Testis (tissue), 2 donors: ENCODE measurements at regions not wholly inside any gene's neighbourhood (a gene's known extent, or its start where the extent isn't known, plus 50 kb on each side); places are given as distances from the start of the nearest gene placed in this dataset.

Experiments
- DNase-seq: peaks from one replicate; pipeline ENCODE4 v3.0.0-alpha.2; 2019
- H3K27ac ChIP-seq, 2 donors: fragments of 200-600 bp; sonication (generic); one replicate each; pipeline ENCODE4 v1.5.1; 2019
- H3K27me3 ChIP-seq: fragments of 200-600 bp; sonication (generic); one replicate; pipeline ENCODE4 v1.5.1; 2019
- H3K36me3 ChIP-seq: fragments of 200-600 bp; sonication (generic); one replicate; pipeline ENCODE4 v1.5.1; 2017; ENCODE audit warnings: low read depth; ENCODE audit errors: missing control alignments
- H3K4me1 ChIP-seq: fragments of 200-600 bp; sonication (generic); one replicate; pipeline ENCODE4 v1.5.1; 2019
- H3K4me3 ChIP-seq, 2 donors: fragments of 200-600 bp; sonication (generic); one replicate each; pipeline ENCODE4 v1.5.1; 2017 to 2019
- H3K9me3 ChIP-seq: fragments of 200-600 bp; sonication (generic); one replicate; pipeline ENCODE4 v1.5.1; 2017
- POLR2A ChIP-seq: fragments of 450-650 bp; IDR thresholded peaks from one replicate; pipeline ENCODE4 v1.6.1; 2017; ENCODE audit warnings: antibody characterized with exemption, mild to moderate bottlenecking, moderate library complexity
- WGBS, 2 donors: methylation state at CpG; one replicate each; pipeline ENCODE4 v1.1.5; 2018; 5-methylcytosine and 5-hydroxymethylcytosine counted together
- intact Hi-C: fragments of 100-400 bp; cut with DNase I; formaldehyde crosslinking; loops from one replicate; pipeline ENCODE4 v1.15.1; 2023; ENCODE audit warnings: low total_unique reads
- TF ChIP-seq, protein P1 (sequence below), 3 experiments: fragments of 450-650 bp in 2 of 3; fragments of 200-600 bp in 1 of 3; sonication (generic) in 1 of 3; IDR thresholded peaks; one replicate each; pipeline ENCODE4 v1.5.1; 2016 to 2019; ENCODE audit warnings: antibody characterized with exemption in 3 of 3, mild to moderate bottlenecking in 2 of 3, moderate library complexity in 1 of 3

DNA sequence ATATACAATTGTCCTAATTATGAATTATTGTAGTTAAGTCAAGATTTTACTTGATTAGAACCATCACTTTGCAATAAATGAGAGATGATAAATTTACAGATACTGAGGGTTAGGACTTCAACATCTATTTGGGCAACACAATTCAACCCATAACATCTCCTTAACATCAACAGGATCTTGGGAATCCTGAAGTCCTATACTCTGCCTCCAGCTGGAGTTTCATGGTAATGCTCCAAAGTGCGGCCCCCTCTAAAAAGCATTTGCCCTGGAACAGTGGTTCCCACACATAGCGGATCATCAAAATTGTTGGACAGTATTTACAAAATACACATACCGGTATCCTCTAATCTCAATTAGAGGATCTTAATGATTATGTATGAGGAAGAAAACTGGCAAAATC, 618.6 kb downstream of the CENPC start:
- 96 to 100% methylated on average over 3 of the region's 3 CpGs for WGBS, 2 donors
- DNase-seq: no peak
- H3K9me3 ChIP-seq: no peaks in the 10 kb centered on the region
- H3K4me3 ChIP-seq: no peak overlapping the region
- no peak for TF ChIP-seq POLR2A
- TF ChIP-seq, protein P1, sequence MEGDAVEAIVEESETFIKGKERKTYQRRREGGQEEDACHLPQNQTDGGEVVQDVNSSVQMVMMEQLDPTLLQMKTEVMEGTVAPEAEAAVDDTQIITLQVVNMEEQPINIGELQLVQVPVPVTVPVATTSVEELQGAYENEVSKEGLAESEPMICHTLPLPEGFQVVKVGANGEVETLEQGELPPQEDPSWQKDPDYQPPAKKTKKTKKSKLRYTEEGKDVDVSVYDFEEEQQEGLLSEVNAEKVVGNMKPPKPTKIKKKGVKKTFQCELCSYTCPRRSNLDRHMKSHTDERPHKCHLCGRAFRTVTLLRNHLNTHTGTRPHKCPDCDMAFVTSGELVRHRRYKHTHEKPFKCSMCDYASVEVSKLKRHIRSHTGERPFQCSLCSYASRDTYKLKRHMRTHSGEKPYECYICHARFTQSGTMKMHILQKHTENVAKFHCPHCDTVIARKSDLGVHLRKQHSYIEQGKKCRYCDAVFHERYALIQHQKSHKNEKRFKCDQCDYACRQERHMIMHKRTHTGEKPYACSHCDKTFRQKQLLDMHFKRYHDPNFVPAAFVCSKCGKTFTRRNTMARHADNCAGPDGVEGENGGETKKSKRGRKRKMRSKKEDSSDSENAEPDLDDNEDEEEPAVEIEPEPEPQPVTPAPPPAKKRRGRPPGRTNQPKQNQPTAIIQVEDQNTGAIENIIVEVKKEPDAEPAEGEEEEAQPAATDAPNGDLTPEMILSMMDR (IDR thresholded peaks at IDR 0.05): no peak
- no peak overlapping the region for H3K27ac ChIP-seq
- H3K4me1 ChIP-seq: no peaks in the 10 kb centered on the region
- intact Hi-C loops: no loop called here
- no peaks in the 10 kb centered on the region for H3K27me3 ChIP-seq
- no peaks in the 10 kb centered on the region for H3K36me3 ChIP-seq

DNA sequence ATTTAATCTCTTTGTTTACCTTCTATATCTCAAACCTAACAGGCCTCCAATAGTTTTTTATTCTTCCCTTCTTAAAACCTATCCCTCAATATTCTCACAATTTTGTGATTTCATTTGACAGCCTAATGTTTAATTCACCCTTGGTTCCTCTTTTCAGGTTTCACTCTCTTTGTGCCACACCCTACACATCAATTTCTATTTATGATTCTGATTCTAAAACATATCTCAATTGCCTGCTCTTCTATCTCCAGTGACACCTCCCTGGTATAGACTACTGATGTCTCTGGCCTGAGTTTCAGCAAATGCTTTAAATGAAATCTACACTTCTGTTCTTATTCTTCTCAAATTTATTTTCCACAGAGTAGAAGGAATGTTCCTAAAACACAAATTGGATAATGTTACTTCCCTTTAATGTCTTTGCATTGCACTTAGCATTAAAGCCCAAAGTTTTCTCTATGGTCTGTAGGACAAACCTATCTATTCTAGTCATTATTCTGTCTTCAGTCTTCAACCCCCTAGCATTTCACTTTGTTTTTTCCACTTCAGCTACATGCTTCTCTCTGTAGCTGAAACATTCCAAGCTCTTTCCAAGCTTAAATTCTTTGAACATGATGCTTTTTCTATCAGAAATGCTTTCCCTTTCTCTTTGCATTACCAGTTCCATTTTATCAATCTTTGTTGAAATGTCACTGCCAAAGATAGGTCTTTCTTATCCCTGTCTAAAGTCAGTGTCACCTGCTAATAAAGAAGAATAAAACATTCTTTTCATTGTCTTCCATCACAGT, 622.0 kb downstream of the CENPC start:
- intact Hi-C loops: no loop called here
- no peaks in the 10 kb centered on the region for H3K9me3 ChIP-seq
- no peaks in the 10 kb centered on the region for H3K27me3 ChIP-seq
- TF ChIP-seq, protein P1 (IDR thresholded peaks at IDR 0.05): no peak
- no peak for TF ChIP-seq POLR2A
- no peaks in the 10 kb centered on the region for H3K4me1 ChIP-seq
- DNase-seq: no peak
- H3K27ac ChIP-seq: no peak overlapping the region
- no peaks in the 10 kb centered on the region for H3K36me3 ChIP-seq
- H3K4me3 ChIP-seq: no peak overlapping the region

DNA sequence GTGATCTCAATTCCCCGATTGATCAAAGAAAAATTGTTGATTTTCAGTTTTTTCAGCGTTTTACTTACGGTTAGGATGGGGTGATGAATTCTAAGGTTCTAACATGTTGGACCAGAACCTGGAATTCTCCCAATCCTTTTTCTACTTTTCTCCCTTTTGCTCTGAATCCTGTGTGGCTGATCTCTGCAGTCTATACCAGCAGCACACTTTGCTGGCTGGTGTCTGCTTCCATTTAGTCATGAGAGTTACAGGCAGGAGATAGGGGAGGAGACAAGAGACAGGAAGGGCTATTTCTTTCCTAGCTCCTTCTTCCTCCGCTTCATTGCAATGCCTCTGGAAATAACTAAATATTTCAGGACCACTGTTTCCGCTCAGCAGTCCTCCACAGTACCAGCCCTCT, 623.9 kb downstream of the CENPC start:
- no peak for DNase-seq
- no peaks in the 10 kb centered on the region for H3K4me1 ChIP-seq
- H3K27ac ChIP-seq: no peak overlapping the region
- no peaks in the 10 kb centered on the region for H3K9me3 ChIP-seq
- H3K27me3 ChIP-seq: no peaks in the 10 kb centered on the region
- H3K36me3 ChIP-seq: no peaks in the 10 kb centered on the region
- TF ChIP-seq POLR2A: no peak
- TF ChIP-seq, protein P1 (IDR thresholded peaks at IDR 0.05): no peak
- no peak overlapping the region for H3K4me3 ChIP-seq
- WGBS, 2 donors: 51 to 63% methylated on average over 5 of the region's 5 CpGs
- intact Hi-C loops: no loop called here

DNA sequence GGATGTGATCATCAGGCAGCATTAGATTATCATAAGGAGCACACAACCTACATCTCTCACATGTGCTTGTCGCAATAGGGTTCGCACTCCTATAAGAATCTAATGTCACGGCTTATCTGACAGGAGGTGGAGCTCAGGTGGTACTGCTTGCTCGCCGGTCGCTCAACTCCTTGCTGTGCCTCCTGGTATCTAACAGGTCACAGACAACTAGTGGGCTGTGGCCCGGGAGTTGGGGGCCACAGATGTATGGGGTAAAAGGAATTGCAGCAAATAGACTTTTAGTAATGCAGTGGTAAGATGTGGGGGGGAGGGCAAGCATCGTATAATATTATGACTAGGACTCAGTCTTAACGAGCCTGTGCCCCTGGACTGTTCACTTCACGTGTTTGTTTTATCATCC, 624.8 kb downstream of the CENPC start:
- no peaks in the 10 kb centered on the region for H3K27me3 ChIP-seq
- TF ChIP-seq, protein P1 (IDR thresholded peaks at IDR 0.05): no peak
- no peak for TF ChIP-seq POLR2A
- DNase-seq: no peak
- WGBS, 2 donors: 52 to 70% methylated on average over 10 of the region's 10 CpGs
- H3K36me3 ChIP-seq: no peaks in the 10 kb centered on the region
- H3K9me3 ChIP-seq: no peaks in the 10 kb centered on the region
- no peaks in the 10 kb centered on the region for H3K4me1 ChIP-seq
- intact Hi-C loops: no loop called here
- H3K27ac ChIP-seq: no peak overlapping the region
- no peak overlapping the region for H3K4me3 ChIP-seq

DNA sequence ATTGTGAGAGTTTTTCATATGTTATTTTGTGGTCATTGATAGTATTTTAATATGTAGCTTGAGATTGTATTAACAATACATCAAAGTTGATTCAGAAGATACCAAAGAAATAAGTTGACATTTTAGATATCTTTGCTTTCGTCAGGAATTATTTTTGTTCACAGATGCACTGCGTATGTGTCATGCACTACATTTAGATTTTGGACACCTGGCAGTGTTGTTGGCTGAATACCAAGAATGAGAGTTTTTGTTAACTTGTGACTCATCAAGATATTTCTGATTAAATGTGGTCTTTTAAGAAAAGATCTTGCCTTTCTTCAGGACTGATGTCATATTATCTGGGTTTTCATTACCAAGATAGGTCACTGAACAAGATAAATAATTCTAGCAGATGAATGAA, 633.4 kb downstream of the CENPC start:
- Histone ChIP-seq H3K36me3 (no peaks in the 10 kb centered on the region), H3K4me1 (no peaks in the 10 kb centered on the region), H3K27me3 (no peaks in the 10 kb centered on the region), H3K4me3 (no peak overlapping the region), H3K27ac (no peak overlapping the region), H3K9me3 (no peaks in the 10 kb centered on the region)
- WGBS, 2 donors: 61 to 79% methylated on average over 2 of the region's 2 CpGs
- TF ChIP-seq POLR2A: no peak
- TF ChIP-seq, protein P1 (IDR thresholded peaks at IDR 0.05): no peak
- no peak for DNase-seq
- intact Hi-C loops: no loop called here
